ENCODE measurements at regions not wholly inside any gene's neighbourhood (a gene's known extent, or its start where the extent isn't known, plus 50 kb on each side); places are given as distances from the start of the nearest gene placed in this dataset.
A peak's percentile ranks its signal among the peaks of the same experiment; 100 is the strongest.

DNA sequence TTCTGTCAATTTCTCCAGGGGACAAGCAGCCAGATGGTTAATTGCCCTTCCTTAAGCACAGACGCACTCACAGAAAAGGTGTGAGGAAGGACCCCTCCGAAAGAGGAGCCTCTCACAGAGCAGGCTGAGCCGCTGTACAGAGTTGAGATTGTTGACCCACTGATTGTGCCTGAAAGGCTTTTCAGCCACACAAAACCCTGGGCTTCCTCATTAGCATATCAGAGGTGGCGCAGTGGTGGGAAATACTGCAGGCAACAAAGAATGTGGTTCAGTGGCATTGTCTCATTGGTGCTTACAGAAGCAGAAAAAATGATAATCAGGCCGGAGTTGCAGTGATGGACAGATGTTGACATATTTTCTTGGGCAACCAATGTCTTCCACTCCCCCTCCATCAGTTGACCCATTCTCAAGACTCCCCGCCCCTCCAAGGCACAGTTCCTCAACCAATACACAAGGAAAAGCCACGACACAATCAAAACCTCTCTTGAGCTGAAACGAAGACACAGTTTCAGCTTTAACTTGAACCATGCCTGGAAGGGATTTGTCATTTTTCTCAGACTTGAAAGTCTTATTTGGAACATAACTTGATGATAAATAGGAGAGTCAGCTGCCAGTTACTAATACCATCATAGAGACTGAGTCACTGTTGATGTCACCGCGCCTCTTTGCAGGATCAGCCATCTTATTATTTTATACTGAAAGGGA is 53.1 kb downstream of the ATXN3L start:
- peak; percentile 53 for DNase-seq

DNA sequence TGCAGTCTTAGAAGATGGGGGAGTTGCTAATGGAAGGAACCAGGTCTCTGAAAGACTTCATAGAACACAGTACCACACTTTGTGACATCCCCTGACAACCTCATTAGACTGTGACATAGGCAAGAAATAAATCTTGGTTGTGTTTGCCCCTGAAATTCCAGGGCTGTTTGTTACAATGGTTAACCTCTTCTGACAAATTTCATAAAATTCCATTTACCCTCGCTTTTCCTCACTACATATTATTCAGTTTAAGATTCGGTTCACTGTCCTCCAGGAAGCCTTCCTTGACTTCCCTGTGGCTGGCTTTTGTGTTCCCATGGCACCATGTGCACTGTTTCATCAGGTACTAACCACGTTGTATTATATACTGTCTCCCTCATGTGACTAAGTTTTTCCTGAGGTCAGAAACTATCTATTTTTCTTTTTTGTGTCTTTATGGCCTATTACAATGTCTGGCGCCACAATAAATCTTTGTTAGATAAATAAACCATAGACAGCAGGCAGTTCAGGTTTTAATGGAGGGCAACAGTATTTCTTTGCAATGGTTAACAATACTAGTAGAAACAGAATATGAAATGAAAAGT is 54.2 kb downstream of the ATXN3L start:
- DNase-seq = no peak

DNA sequence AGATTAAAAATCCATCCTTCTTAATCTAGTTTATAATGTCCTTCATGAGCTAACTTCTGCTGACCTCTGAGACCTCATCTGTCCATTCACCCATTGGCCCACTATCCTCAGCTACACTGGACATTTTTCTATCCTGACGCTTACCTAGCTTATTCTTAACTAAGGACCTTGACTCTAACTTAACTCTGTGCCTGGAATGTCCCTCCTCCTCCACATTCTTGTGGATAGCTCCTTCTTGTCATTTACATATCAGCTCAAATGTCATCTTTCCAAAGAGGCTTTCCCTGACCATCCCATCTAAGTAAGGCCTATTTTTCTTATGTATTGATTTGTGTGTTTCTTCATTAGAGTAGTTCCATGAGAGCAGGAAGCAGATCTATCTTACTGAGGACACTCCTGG is 54.7 kb downstream of the ATXN3L start:
- DNase-seq = no peak

DNA sequence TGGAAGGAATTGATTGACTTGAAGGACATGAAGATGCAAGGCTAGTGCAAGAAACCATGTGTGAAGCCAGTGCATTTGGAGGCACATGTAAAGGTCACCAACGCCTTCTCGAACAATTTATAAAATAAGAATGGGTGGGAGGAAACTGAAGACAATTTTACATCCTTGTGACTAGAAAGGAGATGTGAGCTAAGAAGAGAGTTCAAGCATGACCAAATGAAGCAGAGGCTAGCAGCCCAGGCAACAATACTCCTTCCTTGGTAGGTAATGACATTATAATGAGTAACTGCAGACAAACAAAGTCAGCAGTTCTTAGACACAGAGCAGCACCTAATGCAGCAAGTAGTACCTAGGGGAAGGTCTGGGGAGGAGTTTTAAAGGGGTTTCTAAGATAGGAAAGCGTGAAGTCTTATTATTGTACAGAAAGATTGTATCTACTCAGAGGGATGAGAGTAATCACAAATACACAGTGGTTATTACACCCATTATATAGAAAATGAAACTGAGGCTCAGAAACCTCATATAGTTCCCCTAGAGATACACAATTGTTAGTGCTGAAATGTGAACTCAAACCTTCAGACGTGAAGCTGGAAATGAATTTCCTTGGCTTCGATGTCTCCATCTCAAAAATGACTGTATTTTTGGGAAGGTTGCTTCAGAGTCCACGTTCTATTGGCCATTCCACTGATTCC is 56.1 kb downstream of the ATXN3L start:
- DNase-seq = no peak

DNA sequence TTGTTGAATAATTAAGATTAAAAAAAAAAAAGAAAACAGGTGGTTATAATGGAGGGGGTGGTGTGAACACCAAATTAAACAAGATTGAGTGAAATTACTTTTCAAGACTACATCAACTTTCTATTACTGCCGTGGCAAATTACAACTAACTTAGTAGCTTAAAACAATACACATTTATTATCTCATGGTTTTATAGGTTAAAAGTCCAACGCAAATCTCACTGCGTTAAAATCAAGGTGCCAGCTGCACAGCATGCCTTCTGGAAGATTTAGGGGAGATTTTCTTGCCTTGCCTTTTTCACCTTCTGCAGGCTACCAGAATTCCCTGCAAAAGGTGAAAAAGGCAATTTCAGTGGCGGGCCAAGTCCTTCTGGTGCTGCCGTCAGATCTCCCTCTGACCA is 58.5 kb downstream of the ATXN3L start:
- DNase-seq = no peak

DNA sequence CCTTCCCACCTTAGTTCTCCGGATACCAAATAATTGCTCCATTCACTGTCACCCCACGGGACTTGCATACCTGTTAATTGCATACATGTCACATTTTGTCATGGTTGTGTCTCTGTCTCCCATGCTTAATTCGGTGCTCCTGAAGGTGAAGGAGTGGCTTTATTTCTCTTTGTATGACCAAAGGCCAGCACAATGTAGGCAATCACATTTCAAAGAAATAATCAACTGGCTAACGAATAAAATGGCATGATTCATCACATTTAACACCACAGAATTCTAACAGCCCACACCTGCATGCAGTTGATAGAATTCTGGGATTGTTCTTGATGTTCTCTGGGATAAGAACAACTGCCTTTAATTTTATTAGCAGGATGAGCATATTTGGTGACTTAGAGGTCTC is 59.3 kb downstream of the ATXN3L start:
- no peak for DNase-seq

DNA sequence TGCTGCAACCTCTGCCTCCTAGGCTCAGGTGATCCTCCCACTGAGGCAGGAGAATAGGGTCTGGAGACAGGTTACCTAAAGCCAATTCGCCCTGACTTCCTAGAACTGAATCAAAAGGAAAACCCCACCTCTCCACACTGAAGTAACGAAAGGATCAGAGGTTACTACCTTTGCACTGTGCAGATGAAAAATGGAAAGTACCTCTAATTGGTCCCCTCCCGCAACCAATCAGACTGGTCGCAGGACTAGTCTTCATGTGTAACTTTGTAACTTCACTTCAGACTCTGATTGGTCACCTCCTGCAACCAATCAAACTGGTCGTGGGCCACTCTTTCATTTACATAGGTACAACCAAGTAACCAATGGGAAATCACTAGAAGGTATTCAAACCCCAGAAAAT is 61.1 kb downstream of the ATXN3L start:
- DNase-seq = no peak

DNA sequence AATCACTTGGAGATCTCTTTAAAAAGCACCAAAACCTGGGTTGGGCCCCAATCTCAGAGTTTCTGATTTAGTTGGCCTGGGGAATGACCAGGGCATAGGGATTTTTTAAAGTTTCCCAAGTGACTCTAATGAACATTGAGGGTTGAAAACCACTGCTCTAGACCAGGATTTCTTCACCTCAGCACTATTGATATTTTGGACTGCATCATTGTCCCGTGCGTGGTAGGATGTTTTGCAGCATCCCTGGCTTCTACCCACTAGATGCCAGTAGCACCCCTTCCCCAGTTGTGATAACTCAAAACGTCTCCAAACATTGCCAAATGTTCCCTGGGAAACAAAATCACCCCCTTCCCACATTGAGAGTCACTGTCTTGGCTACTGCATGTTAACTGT is 61.8 kb downstream of the ATXN3L start:
- DNase-seq = no peak

DNA sequence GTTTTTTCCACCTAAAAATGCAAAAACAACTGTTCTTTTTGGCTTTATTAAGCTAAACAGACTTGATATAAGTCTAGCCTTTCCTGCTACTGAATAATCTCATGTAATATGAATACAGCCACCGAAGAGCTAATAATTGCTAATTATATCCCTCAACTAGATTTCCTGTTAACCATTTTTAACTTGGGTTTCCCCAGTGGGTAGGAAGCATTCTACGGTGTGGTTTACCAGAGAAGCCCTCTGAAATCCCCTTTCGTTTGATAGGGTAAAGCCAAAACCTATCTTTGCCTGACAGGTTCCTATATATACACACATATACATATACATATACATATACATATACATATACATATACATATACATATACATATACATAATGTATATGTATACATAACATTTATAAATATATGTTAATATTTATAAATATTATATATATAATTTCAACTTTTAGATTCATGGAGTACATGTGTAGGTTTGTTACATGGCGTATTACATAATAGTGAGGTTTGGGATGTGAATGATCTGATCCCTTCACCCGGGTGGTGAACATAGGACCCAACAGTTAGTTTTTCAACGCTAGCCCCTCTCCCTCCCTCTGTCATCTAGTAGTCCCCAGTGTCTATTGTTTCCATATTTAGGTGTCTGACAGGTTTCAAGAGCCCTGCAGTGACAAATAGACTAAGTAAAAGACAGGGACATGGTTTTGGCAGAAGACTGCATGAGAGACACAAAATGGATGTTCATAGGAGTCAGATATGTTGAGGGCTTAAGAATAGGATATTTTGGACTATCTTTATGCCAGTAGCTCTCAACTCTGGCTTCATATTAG is 62.4 kb downstream of the ATXN3L start:
- no peak for DNase-seq

DNA sequence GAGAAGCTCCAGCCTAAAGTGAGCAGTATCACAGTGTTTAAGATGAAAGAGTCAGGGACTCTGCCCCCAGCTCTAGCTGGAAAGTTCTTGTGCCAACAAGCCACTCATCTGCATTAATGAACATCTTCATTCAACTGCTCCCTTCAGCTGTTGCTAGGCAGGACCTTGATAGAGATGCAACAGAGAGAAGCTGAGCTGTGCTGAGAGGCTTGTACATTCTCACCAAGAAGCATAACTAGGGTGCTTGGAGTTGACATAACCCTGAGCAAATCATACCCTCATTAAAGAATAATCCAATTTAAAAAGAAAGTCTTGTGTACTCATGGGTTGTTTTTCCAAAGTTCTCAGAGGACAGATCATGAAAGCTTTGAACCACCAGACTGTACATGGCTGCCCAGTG is 63.2 kb downstream of the ATXN3L start:
- no peak for DNase-seq

DNA sequence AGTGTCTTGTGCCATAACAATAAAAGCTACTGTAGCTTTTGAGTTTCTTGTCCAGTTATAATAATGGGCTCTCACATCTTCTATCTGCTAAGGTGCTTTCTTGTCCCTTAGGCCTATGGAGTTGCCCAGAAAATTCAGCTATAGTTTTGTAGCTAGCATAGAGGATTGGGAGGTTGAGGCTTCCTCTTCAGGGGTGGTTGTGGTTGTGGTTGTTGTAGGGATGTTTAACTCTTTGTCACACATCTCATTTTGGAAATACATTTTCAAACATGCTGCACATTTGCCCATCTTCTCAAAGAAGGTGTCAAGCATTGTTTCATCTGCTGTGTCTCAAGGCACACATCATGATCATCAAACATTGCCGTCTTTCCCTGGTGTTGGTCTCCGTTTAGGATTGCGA is 65.0 kb downstream of the ATXN3L start:
- DNase-seq = no peak

DNA sequence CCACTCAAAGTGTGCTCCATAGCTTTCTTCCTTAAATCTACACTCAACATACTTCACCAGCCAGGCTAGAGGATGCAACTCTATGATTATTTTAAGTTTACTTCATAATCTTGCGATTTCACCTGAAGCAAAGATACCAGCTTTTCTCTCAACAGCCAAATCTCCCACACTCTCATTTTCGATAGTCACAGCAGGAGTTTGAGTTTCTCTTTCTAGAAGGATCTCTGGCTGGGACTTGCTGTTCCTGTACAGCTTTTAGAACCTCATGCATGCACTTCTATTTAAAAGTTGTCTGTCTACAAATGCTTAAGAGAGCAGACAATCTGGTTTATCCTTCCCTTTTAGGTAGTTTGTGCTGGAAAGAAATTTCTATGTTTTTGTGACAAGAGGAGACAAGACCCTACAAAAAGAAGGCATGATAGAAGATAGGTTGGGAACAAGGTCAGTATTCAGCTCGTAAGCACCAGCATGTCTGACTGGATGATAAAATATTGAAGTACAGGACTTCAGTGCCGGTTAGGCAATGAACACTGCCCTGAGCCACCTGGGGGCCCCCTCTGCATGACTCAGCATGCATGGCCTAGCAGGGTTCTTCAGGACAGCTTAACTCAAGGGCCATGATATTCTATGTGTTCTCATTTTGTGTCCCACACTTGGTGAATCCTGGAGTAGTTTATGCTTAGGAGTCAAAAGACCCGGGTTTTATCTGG is 65.6 kb downstream of the ATXN3L start:
- peak; percentile 55 for DNase-seq

DNA sequence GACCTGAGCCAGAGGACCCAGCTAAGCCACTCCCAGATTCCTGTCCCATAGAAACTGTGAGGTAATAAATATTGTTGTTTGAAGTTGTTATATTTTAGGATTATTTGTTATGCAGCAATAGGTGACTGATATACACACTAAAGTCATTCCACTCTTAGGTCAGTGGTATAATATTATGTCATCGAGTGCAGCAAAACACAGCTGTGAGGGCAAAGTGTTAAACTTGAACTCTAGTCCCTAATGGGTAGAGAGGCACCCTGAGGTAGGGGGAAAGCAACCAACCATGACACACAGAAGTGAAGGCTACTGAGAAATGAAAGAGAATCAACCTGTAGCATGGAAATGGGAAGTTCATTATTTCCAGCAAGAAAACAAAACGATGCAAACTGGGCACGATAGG is 66.6 kb downstream of the ATXN3L start:
- no peak for DNase-seq

DNA sequence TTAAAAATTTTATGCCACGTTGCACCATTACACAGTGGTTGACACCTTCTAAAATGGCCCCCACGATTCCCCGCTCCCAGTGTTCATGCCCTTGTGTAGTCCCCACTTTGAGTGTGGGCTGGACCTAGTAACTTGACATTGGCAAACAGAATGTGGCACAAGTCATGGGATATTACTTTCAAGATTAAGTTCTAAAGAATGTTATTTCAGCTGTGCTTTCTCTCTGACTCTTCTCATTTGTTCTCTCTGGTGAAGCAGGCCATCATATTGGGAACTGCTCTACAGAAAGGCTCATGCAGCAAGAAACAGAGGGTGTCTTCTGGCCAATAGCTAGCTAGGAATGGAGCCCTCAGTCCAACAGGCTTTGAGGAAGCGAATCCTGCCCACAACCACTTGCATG is 67.1 kb downstream of the ATXN3L start:
- no peak for DNase-seq

DNA sequence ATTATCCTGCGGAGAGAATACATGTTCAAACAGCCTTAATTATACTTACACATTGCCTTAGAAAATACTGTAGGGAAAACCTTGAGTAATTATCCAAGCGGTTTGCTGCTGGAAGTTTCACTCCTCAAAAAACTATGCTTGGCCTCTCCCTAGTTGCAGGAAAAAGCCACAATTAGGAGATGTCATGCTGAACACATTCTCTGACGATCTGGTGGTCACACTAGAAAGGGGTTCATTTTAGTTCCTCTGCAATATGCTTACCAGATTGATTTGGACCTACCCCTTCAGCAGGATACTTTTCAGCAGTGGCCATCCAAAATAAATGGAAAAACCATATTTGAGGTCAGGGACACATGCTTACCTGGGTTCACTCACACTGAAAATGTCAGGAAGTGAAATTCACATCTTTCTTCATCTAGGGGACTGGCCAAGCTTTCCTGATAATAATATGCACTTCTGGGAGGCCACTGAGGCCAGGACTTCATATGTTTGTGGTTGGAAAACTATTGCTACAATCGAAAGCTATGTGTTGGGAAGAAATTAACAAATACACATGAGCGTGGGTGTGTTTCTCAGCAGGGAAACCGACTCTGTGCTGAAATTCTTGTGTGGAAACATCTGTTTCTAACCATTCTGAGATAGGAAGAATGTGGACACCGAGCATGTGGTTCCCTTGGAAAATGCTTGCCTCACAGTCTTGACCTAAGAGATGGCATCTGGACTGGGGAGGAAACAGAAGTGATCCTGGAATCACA is 68.8 kb downstream of the ATXN3L start:
- DNase-seq = peak; percentile 93

DNA sequence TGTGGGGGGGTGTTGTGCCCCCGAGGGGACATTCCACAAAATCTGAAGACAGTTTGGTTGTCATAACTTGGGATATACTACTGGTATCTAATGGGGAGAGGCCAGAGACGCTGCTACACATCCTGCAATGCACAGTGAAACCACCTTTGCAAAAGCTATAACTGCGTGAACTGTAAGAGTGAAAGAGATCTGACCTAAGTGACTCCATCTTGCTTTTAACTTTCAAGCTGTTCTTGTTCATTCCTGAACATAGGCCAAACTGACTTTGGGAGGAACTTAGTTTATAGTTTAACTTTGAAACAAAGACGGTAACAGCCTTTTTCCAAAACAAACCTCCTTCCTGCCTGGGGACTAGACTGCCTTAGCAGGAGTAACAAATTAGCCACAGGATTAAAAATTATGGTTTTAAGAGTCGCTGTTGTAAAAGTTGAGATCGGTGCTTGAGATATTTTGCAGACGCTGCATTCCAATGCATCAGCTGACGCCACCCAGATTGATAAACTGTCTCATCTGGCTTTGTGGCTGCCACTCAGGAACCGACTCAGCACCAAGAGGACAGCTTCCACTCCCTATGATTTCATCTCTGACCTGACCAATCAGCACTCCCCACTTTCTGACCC is 70.9 kb downstream of the ATXN3L start:
- DNase-seq = peak; percentile 79

DNA sequence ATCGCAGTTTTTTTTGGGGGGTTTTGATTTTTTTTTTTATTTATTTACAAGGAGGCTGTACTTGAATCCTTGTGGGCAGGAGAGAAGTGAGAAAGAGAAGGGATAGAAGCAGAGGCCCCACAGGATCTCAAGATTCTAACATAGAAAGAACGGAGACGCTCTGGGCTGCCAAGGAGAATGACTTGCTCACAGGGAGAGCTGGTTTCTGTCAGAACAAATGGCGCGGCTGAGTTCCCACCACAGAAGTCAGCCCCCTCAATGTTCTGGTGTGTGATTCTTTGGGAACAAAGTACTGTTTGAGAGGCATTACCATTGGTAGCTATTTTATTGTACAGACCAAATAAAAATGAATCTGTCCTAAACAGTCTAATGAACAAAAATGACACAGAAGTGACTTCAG is 80.6 kb downstream of the ATXN3L start:
- DNase-seq = no peak

DNA sequence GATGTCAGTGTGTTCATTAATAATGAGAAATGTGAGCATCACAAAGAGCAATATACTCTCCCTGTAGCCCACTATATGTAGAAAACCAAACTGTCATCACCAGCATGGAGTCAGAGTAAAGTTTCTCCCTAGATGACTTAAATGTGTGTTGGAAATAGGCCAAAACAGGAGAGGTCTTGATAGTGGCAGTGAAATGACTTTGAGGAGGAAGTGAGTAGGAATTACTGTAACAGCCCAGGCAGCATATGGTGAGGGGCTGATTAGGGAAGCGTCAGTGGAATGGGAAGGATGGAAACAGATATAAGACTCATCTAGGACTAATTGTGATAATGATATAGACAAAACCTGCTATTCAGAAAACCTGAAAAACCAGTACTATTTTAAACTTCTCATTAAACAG is 83.9 kb downstream of the ATXN3L start:
- peak; percentile 61 for DNase-seq

DNA sequence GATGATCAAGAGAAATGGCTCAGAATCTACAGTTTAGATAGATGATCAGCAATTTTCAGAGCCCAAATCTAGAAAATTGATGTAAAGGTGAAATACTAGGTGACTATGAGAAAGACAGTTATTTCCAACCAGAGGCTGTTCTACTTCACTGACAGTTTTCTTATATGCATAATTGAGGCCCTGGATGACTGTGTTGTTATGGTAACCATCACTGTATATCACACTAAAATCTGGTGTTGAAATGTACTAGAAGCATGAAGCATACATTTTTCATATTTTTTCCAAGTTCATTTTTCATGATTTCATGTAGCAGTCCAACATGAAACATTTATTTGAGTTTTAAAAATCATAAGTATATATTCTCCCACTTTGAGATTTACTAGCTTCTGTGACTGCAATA is 87.4 kb downstream of the ATXN3L start:
- peak; percentile 27 for DNase-seq

DNA sequence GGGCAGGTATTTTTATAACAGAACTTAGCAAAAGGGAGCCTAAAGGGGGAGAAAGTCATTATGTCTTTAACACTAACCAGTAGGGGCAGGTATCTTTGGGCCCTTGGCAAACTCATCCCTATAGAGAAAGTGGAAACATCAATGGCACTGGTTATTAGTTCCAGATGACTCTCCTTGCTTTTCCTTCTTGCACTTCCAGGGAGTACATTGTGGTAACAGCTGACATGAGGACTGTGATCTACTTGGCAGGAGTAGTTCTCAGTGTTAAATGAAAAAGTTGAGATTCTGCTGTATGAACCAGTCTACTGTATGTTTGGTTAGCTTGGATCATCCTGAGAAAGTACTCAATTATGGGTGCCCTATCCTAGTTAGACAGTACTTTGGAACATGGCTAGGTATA is 93.6 kb downstream of the ATXN3L start:
- DNase-seq = no peak

DNA sequence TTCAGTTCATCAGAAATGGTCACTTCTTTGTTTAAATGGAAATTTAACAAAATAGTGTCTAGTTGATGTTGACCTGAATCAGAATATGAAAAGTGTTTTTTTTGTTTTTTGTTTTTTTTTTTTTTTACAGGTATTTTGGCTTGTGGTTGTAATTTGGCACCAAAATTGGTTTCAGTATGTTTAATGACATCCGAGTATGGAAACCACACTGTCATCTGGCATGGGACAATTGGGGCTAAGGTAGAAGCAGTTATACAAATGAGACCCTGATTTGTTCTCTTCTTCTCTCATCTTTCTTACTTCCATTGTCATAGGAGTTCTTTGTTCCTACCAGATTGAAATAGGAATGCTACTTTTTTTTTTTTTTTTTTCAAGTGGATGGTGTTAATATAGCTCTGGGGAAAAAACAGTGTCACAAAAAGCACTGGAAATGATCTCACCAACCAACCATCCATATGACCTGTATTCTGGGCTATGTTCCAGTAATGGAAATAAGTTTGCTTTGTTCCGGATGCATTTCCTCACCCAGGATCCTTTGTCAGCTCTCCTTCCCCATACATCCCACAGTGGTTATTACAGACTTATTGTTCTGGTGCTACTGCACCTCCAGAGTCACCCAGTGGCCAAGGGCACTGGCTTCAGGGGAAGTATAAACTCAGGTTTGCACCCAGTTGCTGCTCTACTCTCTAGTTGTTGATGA is 95.8 kb downstream of the ATXN3L start:
- peak; percentile 94 for DNase-seq

All from fibroblast of skin of right biceps (primary cell).